H9 (cell line): ENCODE measurements at regions not wholly inside any gene's neighbourhood (a gene's known extent, or its start where the extent isn't known, plus 50 kb on each side); places are given as distances from the start of the nearest gene placed in this dataset.

Source experiments
- DNase-seq: peaks from one replicate; pipeline ENCODE4 v3.0.0-alpha.2; 2017
- H2AFZ ChIP-seq: one replicate; pipeline ENCODE4 v1.6.1; 2013; ENCODE audit warnings: mild to moderate bottlenecking, low read length, control low read depth, moderate library complexity
- H2AK5ac ChIP-seq: 2 replicates; pipeline ENCODE4 v1.6.1; 2013; ENCODE audit warnings: low read length, control low read depth, mixed read lengths; ENCODE audit not compliant: insufficient read length
- H2BK120ac ChIP-seq: one replicate; pipeline ENCODE4 v1.6.1; 2013; ENCODE audit warnings: low read depth, mild to moderate bottlenecking, low read length, control low read depth, inconsistent platforms; ENCODE audit not compliant: poor library complexity, severe bottlenecking
- H2BK12ac ChIP-seq: 2 replicates; pipeline ENCODE4 v1.6.1; 2013; ENCODE audit warnings: low read length, control low read depth, mixed read lengths, low read depth; ENCODE audit not compliant: insufficient read length
- H2BK15ac ChIP-seq: 2 replicates; pipeline ENCODE4 v1.6.1; 2013; ENCODE audit warnings: low read depth, low read length, control low read depth
- H2BK20ac ChIP-seq: one replicate; pipeline ENCODE4 v1.6.1; 2013; ENCODE audit warnings: low read depth, mild to moderate bottlenecking, low read length, control low read depth, inconsistent platforms; ENCODE audit not compliant: poor library complexity, severe bottlenecking
- H2BK5ac ChIP-seq: 2 replicates; pipeline ENCODE4 v1.6.1; 2013; ENCODE audit warnings: low read length, control low read depth, mixed read lengths; ENCODE audit not compliant: insufficient read length
- H3K14ac ChIP-seq: 2 replicates; pipeline ENCODE4 v1.6.1; 2013; ENCODE audit warnings: low read length, control low read depth; ENCODE audit not compliant: insufficient read depth
- H3K18ac ChIP-seq: 2 replicates; pipeline ENCODE4 v1.6.1; 2013; ENCODE audit warnings: low read depth, mild to moderate bottlenecking, mixed read lengths, low read length, control low read depth; ENCODE audit not compliant: insufficient read length
- H3K23ac ChIP-seq: 2 replicates; pipeline ENCODE4 v1.6.1; 2013; ENCODE audit warnings: low read length, control low read depth, mixed read lengths, low read depth; ENCODE audit not compliant: insufficient read length
- H3K23me2 ChIP-seq: 2 replicates; pipeline ENCODE4 v1.6.1; 2013; ENCODE audit warnings: low read depth, mild to moderate bottlenecking, mixed read lengths, low read length, control low read depth; ENCODE audit not compliant: insufficient read length, poor library complexity, severe bottlenecking
- H3K27ac ChIP-seq: 2 replicates; pipeline ENCODE4 v1.5.1; 2013; ENCODE audit warnings: low read length, control low read depth, mixed read lengths, low read depth; ENCODE audit not compliant: insufficient read length
- H3K27me3 ChIP-seq: 2 replicates; pipeline ENCODE4 v1.6.1; 2013; ENCODE audit warnings: low read length, control low read depth, inconsistent platforms; ENCODE audit not compliant: insufficient read depth
- H3K4ac ChIP-seq: 2 replicates; pipeline ENCODE4 v1.6.1; 2013; ENCODE audit warnings: low read depth, mild to moderate bottlenecking, control low read depth, inconsistent platforms, low read length, moderate library complexity
- H3K4me1 ChIP-seq: 2 replicates; pipeline ENCODE4 v1.6.1; 2013; ENCODE audit warnings: low read length, control low read depth, inconsistent platforms; ENCODE audit not compliant: insufficient read depth
- H3K4me2 ChIP-seq: 2 replicates; pipeline ENCODE4 v1.6.1; 2013; ENCODE audit warnings: low read length, control low read depth, mixed read lengths; ENCODE audit not compliant: insufficient read length, insufficient read depth
- H3K56ac ChIP-seq: 2 replicates; pipeline ENCODE4 v1.6.1; 2013; ENCODE audit warnings: low read depth, mild to moderate bottlenecking, mixed read lengths, low read length, control low read depth; ENCODE audit not compliant: insufficient read length
- H3K79me1 ChIP-seq: 2 replicates; pipeline ENCODE4 v1.6.1; 2013; ENCODE audit warnings: low read depth, mild to moderate bottlenecking, moderate library complexity, low read length, control low read depth, inconsistent platforms; ENCODE audit not compliant: insufficient read depth, poor library complexity, severe bottlenecking
- H3K79me2 ChIP-seq: 2 replicates; pipeline ENCODE4 v1.6.1; 2013; ENCODE audit warnings: low read length, control low read depth, inconsistent platforms; ENCODE audit not compliant: insufficient read depth
- H3K9ac ChIP-seq: 2 replicates; pipeline ENCODE4 v1.6.1; 2013; ENCODE audit warnings: low read length, control low read depth, mixed read lengths; ENCODE audit not compliant: insufficient read length; ENCODE audit errors: extremely low read depth
- H3K9me3 ChIP-seq: one replicate; pipeline ENCODE4 v1.6.1; 2013; ENCODE audit warnings: low read depth, low read length, inconsistent platforms; ENCODE audit not compliant: control insufficient read depth
- H3T11ph ChIP-seq: one replicate; pipeline ENCODE4 v1.6.1; 2013; ENCODE audit warnings: mild to moderate bottlenecking, low read length, control low read depth, inconsistent platforms
- H4K20me1 ChIP-seq: one replicate; pipeline ENCODE4 v1.6.1; 2013; ENCODE audit not compliant: control insufficient read depth, insufficient read length, insufficient read depth
- H4K5ac ChIP-seq: 2 replicates; pipeline ENCODE4 v1.6.1; 2013; ENCODE audit warnings: low read depth, mild to moderate bottlenecking, mixed read lengths, low read length, control low read depth; ENCODE audit not compliant: insufficient read length
- H4K8ac ChIP-seq: replicated peaks from 2 replicates; pipeline ENCODE4 v1.6.1; 2013; ENCODE audit warnings: low read length, control low read depth, mixed read lengths, low read depth; ENCODE audit not compliant: insufficient read length
- H4K91ac ChIP-seq: 2 replicates; pipeline ENCODE4 v1.6.1; 2013; ENCODE audit warnings: low read depth, mild to moderate bottlenecking, moderate library complexity, mixed read lengths, low read length, control low read depth; ENCODE audit not compliant: insufficient read length
- H3K27ac Mint-ChIP-seq, 3 experiments: 2 replicates in 2 of 3; 3 replicates in 1 of 3; pipeline ENCODE4 v1.8.0; 2020 to 2021; ENCODE audit warnings: mixed read lengths in 3 of 3, mild to moderate bottlenecking in 1 of 3, moderate library complexity in 1 of 3
- H3K27me3 Mint-ChIP-seq: 2 replicates; pipeline ENCODE4 v1.8.0; 2021; ENCODE audit warnings: low read depth, mild to moderate bottlenecking, moderate library complexity, mixed read lengths
- H3K36me3 Mint-ChIP-seq, 3 experiments: 2 replicates in 2 of 3; 3 replicates in 1 of 3; pipeline ENCODE4 v1.8.0; 2020 to 2021; ENCODE audit warnings: low read depth in 3 of 3, mixed read lengths in 3 of 3; ENCODE audit not compliant: insufficient read depth in 1 of 3
- H3K4me1 Mint-ChIP-seq, 2 experiments: 2 replicates each; pipeline ENCODE4 v1.8.0; 2020; ENCODE audit warnings: mixed read lengths in 2 of 2
- H3K4me3 Mint-ChIP-seq, 2 experiments: 2 replicates in 1 of 2; 3 replicates in 1 of 2; pipeline ENCODE4 v1.8.0; 2020 to 2021; ENCODE audit warnings: mild to moderate bottlenecking in 2 of 2, mixed read lengths in 2 of 2, moderate library complexity in 1 of 2
- H3K9me3 Mint-ChIP-seq, 2 experiments: 2 replicates in 1 of 2; 3 replicates in 1 of 2; pipeline ENCODE4 v1.8.0; 2020; ENCODE audit warnings: mild to moderate bottlenecking in 2 of 2, mixed read lengths in 2 of 2, moderate library complexity in 1 of 2
- WGBS: extraction: QIAGEN DNeasy Blood & Tissue Kit; methylation state at CpG from one replicate; pipeline ENCODE4 v1.1.7; 2013; ENCODE audit warnings: missing lambda C conversion rate, low lambda C conversion rate, mixed read lengths; ENCODE audit not compliant: insufficient read length; ENCODE audit errors: extremely low coverage; 5-methylcytosine and 5-hydroxymethylcytosine counted together
- TF ChIP-seq, protein P1 (sequence below): fragments of 200-600 bp; sonication (generic); conservative IDR thresholded peaks from 3 replicates; pipeline ENCODE4 v1.8.0; 2021; ENCODE audit warnings: antibody characterized with exemption, mild to moderate bottlenecking

DNA sequence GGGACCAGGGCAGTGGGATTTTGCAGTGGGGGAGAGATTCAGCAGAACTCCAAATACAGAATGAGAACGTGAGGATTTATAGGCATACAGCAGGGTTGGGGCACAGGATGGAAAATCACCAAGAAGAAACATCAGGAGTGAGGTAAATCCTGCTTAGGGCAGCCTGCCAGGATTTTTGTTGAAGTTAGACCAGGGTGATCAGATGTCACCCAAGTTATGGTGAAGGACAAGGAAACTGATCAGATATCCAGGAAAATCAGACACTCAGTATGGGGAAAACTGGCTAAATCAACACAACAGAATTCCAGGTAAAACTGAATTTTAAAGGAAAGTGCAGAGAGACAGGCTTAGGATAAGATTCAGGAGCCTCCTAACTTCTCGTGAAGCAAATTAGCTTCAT is 682.4 kb downstream of the TMEM121 start:
- no peaks in the 10 kb centered on the region for H3K79me2 ChIP-seq
- no peak overlapping the region for H3K56ac ChIP-seq
- no peak overlapping the region for H3K23ac ChIP-seq
- H2AFZ ChIP-seq: no peak overlapping the region
- no peak overlapping the region for H3T11ph ChIP-seq
- Mint-ChIP-seq H3K9me3 (peaks cover 96 to 98% of the 10 kb centered on the region in 2 experiments), H3K27ac (no peak overlapping the region), H3K4me3 (no peak overlapping the region), H3K36me3 (peaks cover 23 to 38% (median 36%) of the 10 kb centered on the region in 3 experiments), H3K27me3 (peaks cover 4% of the 10 kb centered on the region), H3K4me1 (no peaks in the 10 kb centered on the region)
- H3K18ac ChIP-seq: no peak overlapping the region
- H3K4me1 ChIP-seq: no peaks in the 10 kb centered on the region
- H4K91ac ChIP-seq: no peak overlapping the region
- no peak for DNase-seq
- TF ChIP-seq, protein P1, sequence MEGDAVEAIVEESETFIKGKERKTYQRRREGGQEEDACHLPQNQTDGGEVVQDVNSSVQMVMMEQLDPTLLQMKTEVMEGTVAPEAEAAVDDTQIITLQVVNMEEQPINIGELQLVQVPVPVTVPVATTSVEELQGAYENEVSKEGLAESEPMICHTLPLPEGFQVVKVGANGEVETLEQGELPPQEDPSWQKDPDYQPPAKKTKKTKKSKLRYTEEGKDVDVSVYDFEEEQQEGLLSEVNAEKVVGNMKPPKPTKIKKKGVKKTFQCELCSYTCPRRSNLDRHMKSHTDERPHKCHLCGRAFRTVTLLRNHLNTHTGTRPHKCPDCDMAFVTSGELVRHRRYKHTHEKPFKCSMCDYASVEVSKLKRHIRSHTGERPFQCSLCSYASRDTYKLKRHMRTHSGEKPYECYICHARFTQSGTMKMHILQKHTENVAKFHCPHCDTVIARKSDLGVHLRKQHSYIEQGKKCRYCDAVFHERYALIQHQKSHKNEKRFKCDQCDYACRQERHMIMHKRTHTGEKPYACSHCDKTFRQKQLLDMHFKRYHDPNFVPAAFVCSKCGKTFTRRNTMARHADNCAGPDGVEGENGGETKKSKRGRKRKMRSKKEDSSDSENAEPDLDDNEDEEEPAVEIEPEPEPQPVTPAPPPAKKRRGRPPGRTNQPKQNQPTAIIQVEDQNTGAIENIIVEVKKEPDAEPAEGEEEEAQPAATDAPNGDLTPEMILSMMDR: no peak
- H3K27ac ChIP-seq: no peak overlapping the region
- no peaks in the 10 kb centered on the region for H3K23me2 ChIP-seq
- no peak overlapping the region for H2BK120ac ChIP-seq
- H2BK5ac ChIP-seq: no peak overlapping the region
- H3K79me1 ChIP-seq: no peaks in the 10 kb centered on the region
- H3K14ac ChIP-seq: no peak overlapping the region
- no peak overlapping the region for H2BK20ac ChIP-seq
- no peak overlapping the region for H2BK15ac ChIP-seq
- H3K4ac ChIP-seq: no peak overlapping the region
- H4K20me1 ChIP-seq: no peaks in the 10 kb centered on the region
- no peak overlapping the region for H4K5ac ChIP-seq
- H3K4me2 ChIP-seq: no peak overlapping the region
- no peak overlapping the region for H3K9ac ChIP-seq
- WGBS: no CpG with 5 or more reads among the region's 2 CpGs
- peaks cover 99% of the 10 kb centered on the region for H3K9me3 ChIP-seq
- H2AK5ac ChIP-seq: no peak overlapping the region
- H4K8ac ChIP-seq: no peak overlapping the region
- H2BK12ac ChIP-seq: no peak overlapping the region
- H3K27me3 ChIP-seq: no peaks in the 10 kb centered on the region
